GM06990 (cell line): ENCODE measurements at regions not wholly inside any gene's neighbourhood (a gene's known extent, or its start where the extent isn't known, plus 50 kb on each side); places are given as distances from the start of the nearest gene placed in this dataset.

Experiments
- DNase-seq: peaks from one replicate; pipeline ENCODE4 v3.0.0-alpha.2; 2011; ENCODE audit not compliant: insufficient read length; ENCODE audit errors: extremely low read depth
- H3K27me3 ChIP-seq: replicated peaks from 2 replicates; pipeline ENCODE4 v1.6.0; 2011; ENCODE audit warnings: low read length; ENCODE audit not compliant: control insufficient read depth, insufficient read depth
- H3K36me3 ChIP-seq: 2 replicates; pipeline ENCODE4 v1.5.1; 2011; ENCODE audit warnings: low read length; ENCODE audit not compliant: control insufficient read depth, insufficient read depth
- H3K4me3 ChIP-seq: replicated peaks from 2 replicates; pipeline ENCODE4 v1.5.1; 2011; ENCODE audit warnings: low read depth, mild to moderate bottlenecking, control low read depth, low read length
- TF ChIP-seq, protein P1 (sequence below): IDR thresholded peaks from 2 replicates; pipeline ENCODE4 v1.5.1; 2011; ENCODE audit warnings: low read length, control low read depth, mild to moderate bottlenecking, inconsistent platforms; ENCODE audit not compliant: insufficient read depth, poor library complexity, severe bottlenecking

DNA sequence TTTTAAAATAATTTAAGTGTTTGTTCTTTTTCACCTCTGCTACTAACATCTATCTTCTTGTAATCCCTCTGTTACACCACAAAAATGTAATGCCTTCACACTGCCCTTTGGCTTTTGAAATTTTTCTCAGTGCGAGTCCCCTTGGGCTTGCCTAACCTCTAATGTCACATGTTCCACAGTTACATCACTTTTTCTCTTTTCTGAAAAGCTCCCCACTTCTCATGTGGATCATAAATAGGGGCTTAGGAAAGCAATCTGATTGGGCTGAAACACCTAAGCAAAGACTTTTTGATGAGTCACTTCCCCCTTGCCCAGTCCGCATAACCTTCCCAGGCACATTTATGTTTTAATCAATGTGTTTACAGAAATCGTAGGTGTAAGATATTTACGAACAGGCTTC, 288.2 kb downstream of the IPMK start:
- TF ChIP-seq, protein P1, sequence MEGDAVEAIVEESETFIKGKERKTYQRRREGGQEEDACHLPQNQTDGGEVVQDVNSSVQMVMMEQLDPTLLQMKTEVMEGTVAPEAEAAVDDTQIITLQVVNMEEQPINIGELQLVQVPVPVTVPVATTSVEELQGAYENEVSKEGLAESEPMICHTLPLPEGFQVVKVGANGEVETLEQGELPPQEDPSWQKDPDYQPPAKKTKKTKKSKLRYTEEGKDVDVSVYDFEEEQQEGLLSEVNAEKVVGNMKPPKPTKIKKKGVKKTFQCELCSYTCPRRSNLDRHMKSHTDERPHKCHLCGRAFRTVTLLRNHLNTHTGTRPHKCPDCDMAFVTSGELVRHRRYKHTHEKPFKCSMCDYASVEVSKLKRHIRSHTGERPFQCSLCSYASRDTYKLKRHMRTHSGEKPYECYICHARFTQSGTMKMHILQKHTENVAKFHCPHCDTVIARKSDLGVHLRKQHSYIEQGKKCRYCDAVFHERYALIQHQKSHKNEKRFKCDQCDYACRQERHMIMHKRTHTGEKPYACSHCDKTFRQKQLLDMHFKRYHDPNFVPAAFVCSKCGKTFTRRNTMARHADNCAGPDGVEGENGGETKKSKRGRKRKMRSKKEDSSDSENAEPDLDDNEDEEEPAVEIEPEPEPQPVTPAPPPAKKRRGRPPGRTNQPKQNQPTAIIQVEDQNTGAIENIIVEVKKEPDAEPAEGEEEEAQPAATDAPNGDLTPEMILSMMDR = no peak
- no peaks in the 10 kb centered on the region for H3K36me3 ChIP-seq
- H3K27me3 ChIP-seq = no peaks in the 10 kb centered on the region
- H3K4me3 ChIP-seq = no peak overlapping the region
- no peak for DNase-seq

DNA sequence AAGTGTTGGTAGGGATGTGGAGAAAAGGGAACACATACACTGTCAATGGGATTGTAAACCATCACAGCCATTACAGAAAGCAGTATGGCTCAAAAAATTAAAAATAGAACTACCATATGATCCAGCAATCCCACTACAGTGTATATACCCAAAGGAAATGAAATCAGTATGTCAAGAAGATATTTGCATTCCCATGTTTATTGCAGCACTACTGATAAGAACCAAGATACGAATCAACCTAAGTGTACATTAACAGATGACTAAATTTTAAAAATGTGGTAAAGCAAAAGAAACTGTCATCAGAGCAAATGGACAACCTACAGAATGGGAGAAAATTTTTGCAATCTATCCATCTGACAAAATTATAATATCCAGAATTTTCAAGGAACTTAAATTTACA, 290.4 kb downstream of the IPMK start:
- TF ChIP-seq, protein P1 = no peak
- Histone ChIP-seq H3K4me3 (no peak overlapping the region), H3K27me3 (no peaks in the 10 kb centered on the region), H3K36me3 (no peaks in the 10 kb centered on the region)
- DNase-seq = no peak

DNA sequence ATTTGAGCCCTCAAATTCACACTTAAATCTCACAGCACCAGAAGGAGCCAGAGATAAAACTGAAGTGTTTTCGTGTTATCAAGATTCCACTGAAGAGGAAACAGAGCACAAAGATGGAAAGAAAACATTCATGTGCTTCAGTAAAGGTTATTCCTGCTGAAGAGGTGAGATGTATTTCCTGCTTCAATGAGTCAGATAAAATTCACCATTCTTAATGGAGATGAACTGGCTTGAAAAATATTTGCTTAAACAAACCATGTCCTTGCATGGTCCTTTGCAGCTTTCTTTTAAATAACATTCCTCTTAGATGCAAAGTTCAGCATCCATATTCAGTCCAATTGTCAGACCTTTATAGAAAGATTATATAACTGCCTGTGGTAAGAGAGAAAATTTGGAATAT, 294.2 kb downstream of the IPMK start:
- DNase-seq = no peak
- Histone ChIP-seq H3K36me3 (no peaks in the 10 kb centered on the region), H3K27me3 (no peaks in the 10 kb centered on the region), H3K4me3 (no peak overlapping the region)
- TF ChIP-seq, protein P1 = no peak

DNA sequence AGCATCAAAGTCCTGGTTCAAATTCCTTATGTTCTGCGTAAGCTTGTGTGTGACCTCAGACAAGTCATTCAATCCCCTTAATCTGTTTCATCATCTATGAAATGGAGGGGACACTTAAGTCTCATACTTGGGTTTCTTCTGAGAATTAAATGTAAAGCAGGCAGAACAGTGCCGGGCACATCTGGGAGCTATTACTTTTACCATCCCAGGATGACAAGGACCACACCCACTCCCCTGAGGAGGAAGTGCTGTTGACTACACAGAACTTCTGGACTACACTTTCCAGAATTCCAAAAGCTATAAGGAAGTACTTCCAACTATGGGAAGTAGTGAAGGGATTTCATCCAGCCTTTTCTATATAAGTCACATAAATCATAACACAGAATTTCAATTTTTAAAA, 294.9 kb downstream of the IPMK start:
- TF ChIP-seq, protein P1 = no peak
- DNase-seq = no peak
- Histone ChIP-seq H3K36me3 (no peaks in the 10 kb centered on the region), H3K27me3 (no peaks in the 10 kb centered on the region), H3K4me3 (no peak overlapping the region)

DNA sequence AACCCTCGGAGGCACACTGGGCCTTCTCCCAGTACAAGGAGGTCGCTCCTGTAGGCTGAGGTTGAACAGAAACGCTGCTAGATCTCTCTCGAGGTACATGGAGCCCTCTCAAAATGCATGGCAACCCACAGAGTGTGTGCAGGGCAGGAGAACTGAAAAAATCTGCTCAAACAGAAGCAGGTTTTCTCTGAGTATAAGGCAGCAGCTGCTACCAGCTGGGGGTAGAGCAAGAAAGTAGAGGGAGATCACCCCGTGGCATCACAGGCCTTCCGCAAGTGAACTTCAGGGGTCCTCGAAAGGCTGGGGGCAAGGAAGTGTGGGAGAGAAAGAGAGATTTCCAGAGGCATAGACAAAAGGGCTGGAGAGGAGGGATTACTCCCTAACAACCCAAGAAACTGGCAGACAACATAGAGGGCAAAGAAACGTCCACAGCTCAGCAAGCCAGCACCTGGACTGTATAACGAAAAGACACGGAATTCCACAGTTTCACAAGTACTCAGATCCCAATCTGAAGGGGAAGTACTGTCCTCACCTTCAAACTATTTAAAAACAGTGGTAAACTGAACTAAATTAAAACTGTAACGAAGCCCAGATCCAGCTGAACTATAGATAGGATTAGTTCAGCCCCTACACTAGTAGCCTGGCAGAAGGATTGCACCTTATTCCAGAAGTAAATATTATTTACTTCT, 299.2 kb downstream of the IPMK start:
- Histone ChIP-seq H3K27me3 (no peaks in the 10 kb centered on the region), H3K36me3 (no peaks in the 10 kb centered on the region), H3K4me3 (no peak overlapping the region)
- DNase-seq = no peak
- TF ChIP-seq, protein P1 = no peak

DNA sequence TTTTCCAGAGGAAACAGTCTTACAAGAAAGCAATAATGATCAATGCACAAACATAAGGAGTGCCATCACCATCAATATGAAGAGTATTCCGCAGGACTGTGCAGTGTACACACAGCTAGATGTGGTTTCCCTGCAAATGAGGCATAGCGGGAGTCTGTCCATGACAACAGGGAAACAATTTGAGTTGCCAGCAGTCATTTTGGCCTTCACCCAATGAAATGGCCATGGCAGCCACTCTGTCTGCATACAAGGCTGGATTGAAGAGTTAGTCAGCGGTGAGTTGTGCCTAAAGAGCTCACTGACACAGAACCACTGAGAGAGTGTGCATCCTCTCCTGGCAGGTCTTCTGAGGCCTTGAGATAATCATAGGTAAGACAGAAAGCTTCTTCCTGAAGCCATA, 303.3 kb downstream of the IPMK start:
- H3K27me3 ChIP-seq = no peaks in the 10 kb centered on the region
- DNase-seq = no peak
- no peak overlapping the region for H3K4me3 ChIP-seq
- TF ChIP-seq, protein P1 = no peak
- no peaks in the 10 kb centered on the region for H3K36me3 ChIP-seq
